ENCODE measurements at regions not wholly inside any gene's neighbourhood (a gene's known extent, or its start where the extent isn't known, plus 50 kb on each side); places are given as distances from the start of the nearest gene placed in this dataset.

DNA sequence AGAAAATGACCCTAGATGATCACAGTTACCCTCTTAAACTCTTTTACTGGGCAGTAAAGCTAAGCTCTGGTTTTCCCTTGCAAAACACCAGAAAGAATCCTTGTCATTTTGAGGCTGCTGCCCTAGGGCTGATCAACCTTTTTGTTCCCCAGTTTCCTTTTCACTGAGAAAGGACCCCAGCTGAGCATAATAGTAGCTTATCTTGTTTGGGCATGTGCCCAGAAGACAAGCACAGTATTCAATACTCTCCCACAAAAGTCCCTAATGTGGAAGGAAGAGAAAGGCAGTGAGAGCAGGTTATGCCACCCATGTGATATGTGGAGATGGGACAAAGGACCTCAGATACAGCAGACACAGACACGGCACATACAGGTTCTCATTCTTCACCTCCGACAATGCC is 332.6 kb upstream of the TMPO start:
- no peak for DNase-seq (ENCODE audit: low read depth in 2 of 3, low spot score in 1 of 3)

DNA sequence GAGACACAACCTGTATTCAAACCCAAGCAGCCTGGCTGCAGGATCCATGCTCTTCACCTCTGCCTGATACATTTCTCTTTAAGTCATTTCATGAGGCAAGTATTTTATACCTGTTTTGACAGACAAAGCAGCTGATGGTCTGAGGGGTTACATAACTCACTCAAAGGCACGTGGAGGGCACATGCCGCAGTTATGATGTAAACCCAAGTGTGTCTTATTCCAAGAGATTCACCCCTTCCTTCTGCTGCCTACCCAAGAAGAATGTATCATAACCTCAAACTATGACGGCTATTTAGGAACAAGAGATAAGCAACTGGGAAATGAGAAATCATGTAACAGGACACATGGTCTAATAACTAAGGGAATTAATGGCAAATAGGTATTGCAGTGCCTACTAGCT is 329.8 kb upstream of the TMPO start:
- DNase-seq (ENCODE audit: low read depth in 2 of 3, low spot score in 1 of 3) = no peak

DNA sequence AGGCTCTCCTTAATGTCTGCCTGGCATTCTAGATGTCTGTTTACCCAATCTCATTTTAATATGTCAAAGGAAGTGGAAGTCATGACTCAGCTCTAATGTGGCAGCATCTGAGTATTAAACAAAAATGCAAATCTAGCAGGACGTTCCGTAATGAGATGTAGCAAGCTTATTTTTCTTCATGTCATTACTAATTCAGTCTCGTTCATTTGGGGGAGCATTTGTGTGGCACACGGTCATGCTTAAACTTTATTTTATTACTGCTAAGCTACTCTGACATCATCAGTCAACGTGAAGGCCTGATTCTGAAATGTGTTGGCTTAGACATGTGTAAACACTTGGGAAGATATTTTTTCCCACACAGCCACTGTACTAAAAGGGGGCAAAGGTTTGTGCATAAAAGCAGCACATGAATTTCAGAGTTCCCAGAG is 326.7 kb upstream of the TMPO start:
- DNase-seq (ENCODE audit: low read depth in 2 of 3, low spot score in 1 of 3) = no peak

DNA sequence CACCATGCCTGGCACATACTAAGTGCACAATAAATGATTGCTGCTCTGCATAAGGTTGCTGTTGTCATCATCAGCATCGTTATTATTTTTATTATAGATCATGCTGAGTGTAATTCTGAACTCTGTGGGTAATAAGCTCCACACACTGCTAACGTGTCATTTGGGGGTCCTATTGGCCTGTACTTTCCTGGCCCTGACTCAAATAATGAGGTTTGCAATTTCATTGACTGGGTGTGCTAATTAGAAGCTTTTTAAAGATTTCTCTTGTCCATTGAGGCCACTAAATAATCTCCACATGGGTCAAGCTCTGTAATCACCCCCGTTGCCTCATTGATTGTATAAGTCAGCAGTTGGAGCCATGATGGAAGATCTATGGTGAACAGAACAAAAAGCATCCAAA is 320.8 kb upstream of the TMPO start:
- no peak for DNase-seq (ENCODE audit: low read depth in 2 of 3, low spot score in 1 of 3)

DNA sequence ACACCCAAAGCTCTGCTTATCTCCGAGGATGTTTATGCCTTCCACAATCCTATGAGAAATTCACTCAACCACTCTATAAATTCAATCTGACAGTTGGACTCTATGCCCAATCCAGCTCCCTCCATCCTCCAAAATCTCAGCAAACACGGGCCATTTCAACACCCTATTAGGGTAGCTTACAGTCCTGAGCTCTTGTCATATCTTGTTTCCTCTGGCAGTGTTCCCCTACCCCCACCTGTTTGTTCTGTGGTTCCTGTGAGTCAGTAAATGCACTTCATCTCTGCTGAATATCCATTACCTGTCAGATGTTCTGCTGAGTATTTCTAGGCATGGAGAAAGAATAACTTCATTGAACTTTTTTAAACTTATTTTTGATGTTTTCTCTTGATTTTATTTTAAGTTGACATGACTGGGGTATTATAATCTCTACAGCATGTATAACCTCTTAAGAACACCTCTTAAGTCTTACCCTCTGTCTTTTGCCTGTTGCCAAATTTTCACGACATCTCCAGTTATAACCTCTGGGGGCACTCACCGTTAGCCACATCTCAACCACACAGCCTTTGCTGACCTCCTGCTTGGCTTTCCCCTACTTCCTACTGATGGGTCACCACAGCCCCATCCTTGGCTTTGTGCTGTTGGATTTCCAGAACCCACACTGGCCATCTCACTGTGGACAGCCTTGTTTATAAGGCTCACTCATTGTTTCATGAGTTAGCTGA is 317.0 kb upstream of the TMPO start:
- no peak for DNase-seq (ENCODE audit: low read depth in 2 of 3, low spot score in 1 of 3)

DNA sequence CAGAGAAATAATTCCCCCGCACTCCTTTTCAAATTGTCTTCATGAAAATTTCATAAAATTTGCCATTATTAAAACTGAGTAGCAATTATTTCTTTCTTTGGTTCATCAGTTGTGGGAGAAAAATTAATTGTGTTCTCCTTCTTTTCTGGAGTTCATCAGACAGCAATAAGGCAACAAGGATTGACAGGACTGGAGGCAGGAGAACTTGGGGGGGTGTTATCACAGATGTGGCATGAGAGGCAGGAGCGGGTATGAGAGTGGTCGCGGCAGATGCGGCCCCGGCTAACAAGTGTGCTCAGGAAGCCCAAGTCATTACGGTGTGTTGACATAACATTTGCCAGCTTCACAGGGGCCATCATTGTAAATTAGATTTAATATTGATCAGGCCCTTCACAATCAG is 306.6 kb upstream of the TMPO start:
- no peak for DNase-seq (ENCODE audit: low read depth in 2 of 3, low spot score in 1 of 3)

DNA sequence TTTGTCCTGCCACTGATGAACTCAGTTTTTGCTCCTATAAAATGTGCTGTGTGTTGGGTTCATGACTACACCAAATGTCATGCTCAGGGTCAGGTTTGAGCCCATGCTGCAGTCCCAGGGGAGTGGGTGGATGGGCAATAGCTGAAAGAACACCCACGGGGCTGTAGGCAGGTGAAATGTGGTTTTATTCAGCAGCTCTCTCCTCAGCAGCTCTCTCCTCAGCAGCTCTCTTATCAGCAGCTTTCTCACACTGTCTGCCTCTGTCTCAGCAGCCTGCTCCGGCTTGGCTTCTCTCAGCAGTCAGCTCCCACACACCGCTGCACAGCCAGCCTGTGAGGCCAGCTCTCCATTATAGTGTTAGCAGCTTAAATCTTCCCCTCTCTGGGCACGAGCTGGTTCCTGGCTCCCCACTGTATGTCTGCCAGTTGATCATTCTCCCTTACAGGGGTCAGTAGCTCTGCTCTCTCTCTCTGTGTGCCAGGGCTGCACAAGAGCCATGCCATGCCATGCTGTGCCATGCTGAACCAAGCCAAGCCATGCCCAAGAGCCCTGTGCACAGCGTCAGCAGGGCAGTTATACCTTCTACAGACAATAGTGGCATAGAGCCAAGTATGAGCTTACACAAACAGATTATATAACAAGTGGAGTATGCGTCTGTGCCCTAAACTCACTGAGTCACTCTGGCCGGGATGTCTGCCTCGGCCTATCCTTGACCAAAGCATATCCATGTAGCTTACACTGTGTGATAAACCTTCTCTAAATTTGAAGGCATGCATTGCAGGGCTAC is 303.3 kb upstream of the TMPO start:
- no peak for DNase-seq (ENCODE audit: low read depth in 2 of 3, low spot score in 1 of 3)

DNA sequence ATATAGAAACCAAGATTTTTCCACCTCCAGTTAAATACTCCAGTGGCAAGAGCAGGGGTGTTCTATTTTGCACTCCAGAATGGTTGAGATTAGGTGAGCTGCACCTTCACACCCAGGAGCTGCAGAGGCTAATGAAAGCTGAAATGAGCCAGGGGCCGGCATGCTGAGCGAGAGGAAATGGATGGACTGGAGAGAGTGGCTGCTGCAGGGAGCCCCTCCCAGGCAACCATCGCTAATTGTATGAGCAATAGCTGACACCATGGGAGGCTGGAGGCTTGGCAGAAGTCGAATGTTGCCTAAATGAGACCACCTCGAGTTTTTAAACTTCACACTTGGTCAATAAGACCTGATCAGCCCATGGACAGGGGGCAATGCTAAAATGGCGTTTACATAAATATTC is 301.8 kb upstream of the TMPO start:
- no peak for DNase-seq (ENCODE audit: low read depth in 2 of 3, low spot score in 1 of 3)

DNA sequence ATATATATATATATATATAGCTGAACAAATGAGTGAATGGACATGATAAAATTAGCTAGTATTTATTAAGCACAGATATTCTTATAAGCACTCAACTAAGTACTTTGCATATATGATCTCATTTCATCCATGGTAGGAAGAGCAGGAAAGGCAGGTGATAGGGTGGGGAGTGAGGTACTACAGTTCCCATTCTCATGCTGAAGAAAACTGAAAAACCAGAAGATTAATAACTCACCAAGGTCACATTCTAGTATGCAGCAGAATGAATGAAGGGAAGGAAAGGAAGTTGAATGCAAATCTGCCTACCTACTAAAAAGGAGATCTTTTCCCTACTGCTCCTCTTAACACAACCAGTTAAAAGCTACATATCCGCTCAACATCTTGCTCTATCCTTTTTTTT is 298.1 kb upstream of the TMPO start:
- no peak for DNase-seq (ENCODE audit: low read depth in 2 of 3, low spot score in 1 of 3)

DNA sequence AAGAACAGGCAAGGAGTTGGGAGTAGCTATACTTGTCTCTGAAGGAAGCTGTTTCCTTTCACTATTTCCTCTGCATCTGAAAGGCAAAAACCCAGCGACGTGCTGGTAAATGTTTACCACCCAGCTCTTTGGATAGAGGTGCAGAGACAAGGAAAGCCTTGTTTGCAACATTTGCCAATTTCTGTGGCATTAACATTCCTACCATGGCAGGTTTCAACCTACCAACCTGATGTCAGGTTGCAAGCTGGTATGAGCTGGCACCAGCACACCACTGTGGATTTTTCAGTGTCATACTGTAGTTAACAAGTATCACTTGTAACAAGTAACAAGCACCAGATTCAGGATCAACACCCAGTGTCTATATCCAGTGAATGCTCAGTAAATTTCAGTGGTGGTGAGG is 294.8 kb upstream of the TMPO start:
- no peak for DNase-seq (ENCODE audit: low read depth in 2 of 3, low spot score in 1 of 3)

DNA sequence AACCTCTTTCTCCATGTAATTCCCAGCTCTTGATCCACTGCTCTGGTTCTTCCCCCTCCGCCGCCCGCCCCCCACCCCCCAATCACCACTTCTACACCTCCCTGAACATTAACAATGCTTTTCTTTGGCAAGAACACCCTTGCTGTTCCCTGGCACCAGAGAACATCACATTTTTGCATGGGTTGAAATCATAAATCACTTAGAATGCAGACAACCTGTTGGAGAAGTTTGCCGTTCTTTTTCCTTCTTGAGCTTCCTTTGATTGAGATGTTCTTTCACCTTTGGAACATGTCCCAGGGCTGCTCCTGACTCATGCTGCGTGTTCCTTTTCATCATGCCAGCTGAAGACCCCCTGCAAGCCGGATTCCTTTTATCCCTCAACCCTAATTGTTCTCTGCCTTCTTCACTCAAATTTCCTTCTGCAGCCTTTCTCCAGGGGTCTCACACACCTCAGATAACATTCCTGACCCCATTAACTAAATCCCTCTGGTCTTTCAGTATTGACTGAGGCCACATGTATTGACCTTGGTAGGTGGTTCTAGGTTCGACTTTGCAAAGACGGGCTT is 294.1 kb upstream of the TMPO start:
- DNase-seq (ENCODE audit: low read depth in 2 of 3, low spot score in 1 of 3) = no peak

DNA sequence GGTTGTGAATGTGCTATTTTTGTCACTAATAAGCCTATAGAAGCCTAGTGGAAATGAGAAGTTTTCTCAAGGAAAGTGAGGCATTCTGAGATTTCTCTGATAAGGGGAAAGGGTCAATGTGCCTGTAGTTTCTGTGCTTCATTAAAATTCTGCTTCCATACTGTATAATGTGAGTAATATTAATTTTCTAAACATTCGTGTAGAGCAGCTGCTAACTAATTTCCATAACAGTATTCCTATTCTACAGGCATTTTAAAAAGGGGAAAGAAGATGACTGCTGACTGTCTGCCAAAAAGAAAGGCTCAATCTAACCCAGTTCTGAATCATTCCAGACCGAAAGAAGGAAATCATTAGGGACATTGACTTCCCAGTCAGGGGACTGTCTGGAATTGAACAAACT is 293.3 kb upstream of the TMPO start:
- DNase-seq (ENCODE audit: low read depth in 2 of 3, low spot score in 1 of 3) = no peak

DNA sequence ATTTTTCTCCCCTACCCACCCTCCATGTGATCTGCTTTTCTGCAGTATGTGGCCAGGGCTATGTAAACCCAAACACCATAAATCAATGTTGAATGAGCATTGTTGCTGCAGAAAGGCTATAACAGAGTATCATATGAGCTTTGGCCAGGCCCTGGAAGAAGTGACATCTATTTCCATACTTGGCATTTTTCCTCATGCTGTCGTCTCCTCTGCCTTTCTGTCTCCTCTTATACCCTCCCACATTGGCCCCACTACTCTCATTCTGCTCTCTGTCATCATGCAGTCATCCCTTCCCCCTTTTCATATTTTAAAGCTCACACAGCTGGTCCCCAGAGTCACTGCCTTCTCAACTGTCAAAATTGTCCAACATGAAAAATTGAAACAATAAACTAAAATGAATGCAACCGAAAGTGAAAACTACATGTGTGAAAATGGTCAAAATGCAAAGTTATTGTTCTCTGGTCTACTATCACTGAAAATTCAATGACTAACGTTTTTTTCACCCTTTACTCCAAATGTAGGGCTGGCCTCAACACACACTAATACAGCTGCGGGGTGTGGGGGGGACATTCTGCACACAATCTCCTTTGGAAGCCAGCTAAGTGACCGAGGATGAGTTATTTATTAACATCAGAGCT is 290.7 kb upstream of the TMPO start:
- no peak for DNase-seq (ENCODE audit: low read depth in 2 of 3, low spot score in 1 of 3)

DNA sequence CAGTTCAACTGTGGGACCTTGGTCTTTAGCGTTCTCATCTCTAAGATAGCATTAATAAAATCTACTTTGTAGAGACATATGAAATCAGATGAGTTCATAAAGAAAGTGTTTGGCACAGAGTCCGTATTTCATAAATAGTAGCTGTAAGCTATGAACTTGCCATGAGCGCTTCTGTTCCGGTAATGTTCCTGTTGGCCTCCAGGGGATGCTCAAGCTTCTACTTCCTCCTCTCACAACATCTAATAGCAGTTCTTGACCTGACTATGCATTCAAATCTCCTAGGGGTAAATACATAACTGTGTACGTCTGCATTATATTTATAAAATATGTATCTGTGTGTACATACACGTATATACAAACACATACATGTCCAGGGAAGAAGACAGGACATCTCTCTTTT is 288.2 kb upstream of the TMPO start:
- DNase-seq (ENCODE audit: low read depth in 2 of 3, low spot score in 1 of 3) = no peak

DNA sequence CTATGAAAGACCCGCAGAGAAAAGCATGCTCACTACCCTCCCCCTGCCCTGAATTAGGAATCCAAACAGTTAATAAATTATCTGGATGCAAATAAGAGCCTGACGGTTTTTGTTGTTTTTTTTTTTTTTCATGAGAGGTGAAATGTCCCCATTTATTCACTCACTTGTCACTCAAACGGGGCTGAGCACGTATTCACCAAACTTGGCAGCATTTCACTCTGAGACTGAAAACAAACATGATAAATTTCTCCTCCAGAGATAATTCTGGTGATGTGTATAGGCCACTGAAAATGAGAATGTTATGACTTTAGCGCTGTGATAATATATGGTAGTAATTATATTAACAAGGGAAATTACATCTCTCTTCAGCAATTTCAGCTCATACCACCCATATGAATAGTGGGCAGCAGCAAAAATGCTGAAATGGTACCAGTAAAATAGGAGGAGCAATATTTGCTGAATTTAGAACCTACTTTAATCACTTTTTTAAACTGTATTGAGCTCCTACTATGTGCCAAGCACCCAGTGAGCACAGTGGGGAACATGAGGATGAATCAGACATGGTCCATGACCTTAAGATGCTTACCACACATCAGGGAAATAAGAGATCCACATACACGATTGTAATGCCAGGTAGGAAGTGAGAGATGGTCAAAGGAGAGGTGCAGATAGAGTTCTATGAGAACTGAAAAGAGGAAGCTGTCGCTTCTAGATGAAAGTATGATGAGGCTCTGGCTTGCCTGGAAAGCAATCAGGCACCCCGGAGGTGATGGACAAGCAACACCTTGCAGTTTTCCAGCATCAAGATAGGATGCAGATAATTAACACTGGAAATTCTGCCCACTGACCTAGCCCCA is 286.5 kb upstream of the TMPO start:
- no peak for DNase-seq (ENCODE audit: low read depth in 2 of 3, low spot score in 1 of 3)

DNA sequence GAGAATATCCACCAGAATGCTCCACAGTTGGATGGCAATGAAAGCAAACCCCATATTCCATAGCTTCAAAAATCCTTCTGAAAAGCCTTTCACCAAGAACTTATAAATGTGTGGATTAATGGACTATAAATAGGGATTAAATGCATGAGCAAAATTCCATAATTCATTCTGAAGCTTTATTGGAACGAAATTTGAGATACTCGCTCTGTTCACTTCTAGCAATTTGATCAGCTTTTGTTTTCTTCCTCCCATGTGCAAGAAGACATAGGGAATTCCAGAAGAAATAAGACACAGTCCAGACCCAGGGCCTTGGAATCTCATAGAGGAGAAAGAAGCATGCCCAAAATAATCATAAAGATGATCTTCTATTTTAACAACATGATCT is 285.9 kb upstream of the TMPO start:
- no peak for DNase-seq (ENCODE audit: low read depth in 2 of 3, low spot score in 1 of 3)

DNA sequence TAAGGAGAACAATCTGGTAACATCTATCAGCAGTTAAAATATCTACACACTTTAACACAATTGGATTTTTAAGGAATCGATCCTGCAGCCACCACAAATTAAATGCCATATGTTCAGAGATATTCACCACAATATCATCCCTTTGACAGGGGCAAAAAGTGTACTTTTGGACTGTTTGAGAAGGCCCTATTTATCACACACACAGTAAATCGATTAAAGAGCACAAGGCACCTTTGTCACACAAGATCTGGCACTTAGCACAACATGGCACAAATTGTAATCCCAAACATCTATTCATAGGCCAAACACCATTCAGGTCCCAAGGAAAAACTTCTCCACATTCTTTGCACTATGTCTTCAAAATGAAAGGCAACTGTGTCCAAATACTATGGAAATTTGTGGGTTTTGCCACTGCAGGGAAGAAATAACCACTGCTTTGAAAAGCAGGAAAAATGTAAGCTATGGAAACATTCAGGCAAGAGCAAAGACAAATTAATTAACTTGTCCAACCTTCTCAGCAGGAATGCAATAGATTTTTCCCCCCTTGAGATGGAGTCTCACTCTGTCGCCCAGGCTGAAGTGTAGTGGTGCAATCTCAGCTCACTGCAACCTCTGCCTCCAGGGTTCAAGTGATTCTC is 282.5 kb upstream of the TMPO start:
- no peak for DNase-seq (ENCODE audit: low read depth in 2 of 3, low spot score in 1 of 3)

DNA sequence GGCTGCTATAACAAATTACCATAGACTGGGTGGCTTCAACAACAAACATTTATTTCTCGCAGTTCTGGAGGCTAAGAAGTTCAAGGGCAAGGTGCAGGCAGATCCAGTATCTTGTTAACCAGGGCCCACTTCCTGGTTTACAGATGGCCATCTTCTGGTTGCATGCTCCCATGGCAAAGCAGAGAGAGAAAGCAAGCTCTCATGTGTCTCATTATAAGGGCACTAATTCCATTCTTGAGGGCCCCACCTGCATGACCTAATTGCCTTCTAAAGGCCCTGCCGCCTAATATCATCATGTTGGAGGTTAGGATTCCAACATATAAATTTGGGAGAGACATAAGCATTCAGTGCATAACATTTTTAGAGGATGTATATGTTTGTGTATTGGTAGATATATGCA is 280.1 kb upstream of the TMPO start:
- DNase-seq (ENCODE audit: low read depth in 2 of 3, low spot score in 1 of 3) = no peak

DNA sequence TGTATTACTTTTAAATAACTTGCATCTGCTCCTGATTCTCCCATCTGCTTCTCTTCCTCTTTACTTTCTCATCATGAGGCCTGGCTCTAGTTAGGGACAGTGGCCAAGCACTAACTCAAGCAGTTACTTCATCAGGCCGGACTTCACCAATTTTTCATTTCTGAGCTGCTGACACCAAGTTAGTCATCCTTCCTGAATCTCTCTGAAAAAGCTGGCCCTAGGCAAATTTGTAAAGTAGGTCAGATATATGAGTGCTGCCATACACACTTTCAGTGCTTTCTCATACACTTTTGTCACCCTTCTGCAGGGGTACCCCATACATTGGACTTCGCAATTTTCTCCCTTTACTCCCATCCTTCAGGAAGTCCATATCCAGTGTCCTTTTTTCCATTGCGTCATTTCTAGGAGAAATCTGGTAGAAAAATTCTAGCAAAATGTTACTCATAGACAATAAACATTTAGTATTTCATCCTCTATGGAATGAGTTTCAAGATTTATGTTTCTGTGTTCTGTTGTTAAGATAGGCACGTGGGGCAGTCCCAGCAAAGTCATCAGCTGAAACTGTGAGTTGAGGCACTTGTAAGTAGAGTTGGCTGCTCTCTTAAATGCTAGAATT is 276.8 kb upstream of the TMPO start:
- no peak for DNase-seq (ENCODE audit: low read depth in 2 of 3, low spot score in 1 of 3)

DNA sequence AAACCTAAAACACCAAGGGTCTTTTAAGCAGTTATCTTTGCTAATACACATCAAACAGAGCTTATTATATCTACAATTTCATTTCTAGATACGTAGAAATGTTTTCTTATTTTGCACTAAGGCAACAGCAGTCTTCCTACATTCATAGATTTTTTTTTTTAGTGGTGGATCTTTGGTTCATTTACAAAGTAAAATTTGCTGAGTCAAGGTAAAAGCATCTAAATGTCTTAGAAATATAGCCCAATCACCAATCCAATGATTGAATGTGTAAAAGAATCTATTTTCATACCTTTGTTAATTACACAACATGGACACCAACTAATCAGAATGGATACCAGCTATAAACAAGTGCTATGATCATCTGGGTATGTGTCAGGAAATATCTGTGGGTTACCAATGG is 272.2 kb upstream of the TMPO start:
- DNase-seq (ENCODE audit: low read depth in 2 of 3, low spot score in 1 of 3) = no peak

Data from stimulated activated CD4-positive, alpha-beta T cell treated with anti-CD3 and anti-CD28 coated beads, Interleukin-12 subunit alpha, Interleukin-12 subunit beta, amount 100 ng/mL, for 48 hours (primary cell).